K562 (cell line): ENCODE measurements at regions not wholly inside any gene's neighbourhood (a gene's known extent, or its start where the extent isn't known, plus 50 kb on each side); places are given as distances from the start of the nearest gene placed in this dataset.
A peak's percentile ranks its signal among the peaks of the same experiment; 100 is the strongest.

Experiments
- ATAC-seq: fragments of 200-7000 bp; cut with Tn5 transposase; 3 replicates; pipeline ENCODE4 v1.9.1; 2020; ENCODE audit warnings: moderate library complexity
- BruUV-seq: library from RNA; stranded (reverse); fragments of 400-500 nt; replicated peaks from 2 replicates; lab custom pipeline; 2021; lab: Mats Ljungman, UMichigan
- CTCF ChIA-PET: fragments of 300-600 bp; formaldehyde crosslinking; extraction: SDS; loops from one replicate; lab custom pipeline; 2021; ENCODE audit warnings: low intra/inter-chr PET ratio; lab: Yijun Ruan, JAX
- POLR2A ChIA-PET: fragments of 300-600, 350-650 bp; sonication (Branson Sonifier 250); formaldehyde crosslinking; extraction: SDS; loops from one replicate; lab custom pipeline; 2021; ENCODE audit warnings: antibody characterized with exemption, inconsistent platforms; lab: Yijun Ruan, JAX
- DNase-seq, 4 experiments: peaks; one replicate each; pipeline versions ENCODE4 v3.0.0 to v3.0.0-alpha.2; 2011 to 2018; ENCODE audit warnings: low spot score in 3 of 4, mixed read lengths in 3 of 4; ENCODE audit errors: extremely low read depth in 1 of 4
- FAIRE-seq: peaks from 2 replicates; lab custom pipeline; 2011; peaks lifted over from hg19 to GRCh38; lab: Jason Lieb, UNC
- H2AFZ ChIP-seq: 2 replicates; pipeline ENCODE4 v1.6.0; 2011; ENCODE audit warnings: low read depth, low read length, control low read depth, inconsistent platforms
- H3K27ac ChIP-seq: fragments of 200-600 bp; 3 replicates; pipeline ENCODE4 v1.8.0; 2011; ENCODE audit warnings: low read depth, mild to moderate bottlenecking, control low read depth, inconsistent platforms, low read length, moderate library complexity, mixed read lengths; ENCODE audit errors: extremely low read depth
- H3K27me3 ChIP-seq, 2 experiments: fragments of 300-600 bp in 1 of 2; 2 replicates in 1 of 2; 3 replicates in 1 of 2; pipeline versions ENCODE4 v1.6.0 to v1.8.0; 2011; ENCODE audit warnings: inconsistent platforms in 2 of 2, low read length in 2 of 2, mild to moderate bottlenecking in 1 of 2, mixed read lengths in 1 of 2, moderate library complexity in 1 of 2; ENCODE audit not compliant: control insufficient read depth in 2 of 2, insufficient read depth in 2 of 2
- H3K36me3 ChIP-seq: fragments of 300-600 bp; 3 replicates; pipeline ENCODE4 v1.8.0; 2011; ENCODE audit warnings: mild to moderate bottlenecking, low read length, inconsistent platforms; ENCODE audit not compliant: control insufficient read depth, insufficient read depth
- H3K4me1 ChIP-seq, 2 experiments: fragments of 200-600 bp in 1 of 2; replicated peaks in 1 of 2; 2 replicates in 1 of 2; 3 replicates in 1 of 2; pipeline versions ENCODE4 v1.5.1 to v1.8.0; 2011; ENCODE audit warnings: inconsistent platforms in 2 of 2, low read length in 2 of 2, mild to moderate bottlenecking in 1 of 2, mixed read lengths in 1 of 2, moderate library complexity in 1 of 2; ENCODE audit not compliant: control insufficient read depth in 2 of 2, insufficient read depth in 2 of 2
- H3K4me2 ChIP-seq: 2 replicates; pipeline ENCODE4 v1.6.1; 2011; ENCODE audit warnings: low read length, control low read depth, inconsistent platforms, mixed read lengths; ENCODE audit not compliant: insufficient read depth
- H3K4me3 ChIP-seq: fragments of 200-600 bp; sonication (generic), shearing (Covaris generic); 2 replicates; pipeline ENCODE4 v1.5.1; 2016; ENCODE audit warnings: control low read depth, inconsistent platforms
- H3K79me2 ChIP-seq: fragments of 200-600 bp; 3 replicates; pipeline ENCODE4 v1.8.0; 2011; ENCODE audit warnings: low read length, inconsistent platforms; ENCODE audit not compliant: control insufficient read depth, insufficient read depth
- H3K9ac ChIP-seq, 2 experiments: 2 replicates each; pipeline versions ENCODE4 v1.6.0 to v1.6.1; 2011; ENCODE audit warnings: low read depth in 2 of 2, low read length in 2 of 2, control low read depth in 1 of 2, inconsistent platforms in 1 of 2, mild to moderate bottlenecking in 1 of 2, mixed read lengths in 1 of 2; ENCODE audit not compliant: insufficient read depth in 1 of 2
- H3K9me1 ChIP-seq: one replicate; pipeline ENCODE4 v1.6.0; 2011; ENCODE audit warnings: inconsistent platforms, mild to moderate bottlenecking, low read length, moderate library complexity; ENCODE audit not compliant: control insufficient read depth, insufficient read depth
- H3K9me3 ChIP-seq: replicated peaks from 2 replicates; pipeline ENCODE4 v1.5.1; 2011; ENCODE audit warnings: low read depth, low read length, inconsistent platforms; ENCODE audit not compliant: control insufficient read depth, insufficient read depth
- H4K20me1 ChIP-seq: replicated peaks from 2 replicates; pipeline ENCODE4 v1.6.1; 2011; ENCODE audit warnings: low read length, inconsistent platforms, mixed read lengths; ENCODE audit not compliant: control insufficient read depth, insufficient read depth
- ESRRA ChIP-seq: fragments of 450-650 bp; IDR thresholded peaks from 2 replicates; pipeline ENCODE4 v1.6.1; 2014; ENCODE audit warnings: low read depth, mild to moderate bottlenecking, moderate library complexity, borderline replicate concordance
- FOXJ2 ChIP-seq: fragments of 200-800 bp; sonication (Bioruptor generic); IDR thresholded peaks from 2 replicates; pipeline ENCODE4 v1.6.1; 2016; ENCODE audit warnings: missing genetic modification characterization, missing compliant biosample characterization
- HDAC6 ChIP-seq: IDR thresholded peaks from 2 replicates; pipeline ENCODE4 v1.6.1; 2012; ENCODE audit warnings: low read depth, mild to moderate bottlenecking, control low read depth, inconsistent platforms, low read length, moderate library complexity
- NR2C2 ChIP-seq, 2 experiments: fragments of 200-800 bp in 1 of 2; sonication (Bioruptor generic) in 1 of 2; sonication (generic) in 1 of 2; formaldehyde crosslinking in 1 of 2; IDR thresholded peaks; 2 replicates each; pipeline versions ENCODE4 v1.6.1 to v1.8.0; 2016 to 2022; ENCODE audit warnings: mild to moderate bottlenecking in 1 of 2, missing compliant biosample characterization in 1 of 2, missing genetic modification characterization in 1 of 2, missing genetic modification reagents in 1 of 2
- PHB2 ChIP-seq: fragments of 450-650 bp; IDR thresholded peaks from 2 replicates; pipeline ENCODE4 v1.6.1; 2017; ENCODE audit warnings: low read depth
- POU5F1 ChIP-seq: fragments of 150-350 bp; IDR thresholded peaks from 2 replicates; pipeline ENCODE4 v1.6.1; 2014; ENCODE audit warnings: borderline replicate concordance, low read length, low read depth, mild to moderate bottlenecking; ENCODE audit not compliant: partially characterized antibody
- RCOR1 ChIP-seq, 2 experiments: IDR thresholded peaks; 2 replicates each; pipeline ENCODE4 v1.6.1; 2012; ENCODE audit warnings: low read depth in 2 of 2, low read length in 2 of 2, borderline replicate concordance in 1 of 2, improper control_type of control experiment in 1 of 2
- TCF3 ChIP-seq: sonication (generic); formaldehyde crosslinking; IDR thresholded peaks from 2 replicates; pipeline ENCODE4 v1.4.0; 2020; ENCODE audit warnings: mild to moderate bottlenecking, missing genetic modification reagents
- TEAD4 ChIP-seq, 2 experiments: sonication (generic) in 1 of 2; formaldehyde crosslinking in 1 of 2; IDR thresholded peaks; 2 replicates each; pipeline versions ENCODE4 v1.6.1 to v1.8.0; 2012 to 2022; ENCODE audit warnings: borderline replicate concordance in 1 of 2, inconsistent platforms in 1 of 2, low read length in 1 of 2, mild to moderate bottlenecking in 1 of 2, missing genetic modification reagents in 1 of 2
- WGBS: fragments of 100-300 bp; shearing (Covaris generic); methylation state at CpG from one replicate; pipeline ENCODE4 v1.1.6; 2016; ENCODE audit warnings: low coverage, mixed read lengths; ENCODE audit not compliant: insufficient coverage; ENCODE audit errors: missing lambda C conversion rate; 5-methylcytosine and 5-hydroxymethylcytosine counted together
- in situ Hi-C: fragments of 300-500 bp; cut with MboI; formaldehyde crosslinking; loops from 4 replicates; pipeline ENCODE4 v1.15.0; 2018; ENCODE audit warnings: inconsistent platforms, mixed read lengths
- intact Hi-C: fragments of 100-400 bp; cut with micrococcal nuclease; formaldehyde crosslinking; loops from 2 replicates; pipeline ENCODE4 v1.14.2; 2022
- TF ChIP-seq, protein P1 (sequence below): fragments of 200-400 bp; formaldehyde crosslinking; IDR thresholded peaks from 2 replicates; pipeline ENCODE4 v1.6.1; 2017; ENCODE audit warnings: mild to moderate bottlenecking, low read depth, low read length, moderate library complexity
- TF ChIP-seq, protein P2 (sequence below): fragments of 250-450 bp; sonication (Bioruptor Pico); IDR thresholded peaks from 2 replicates; pipeline ENCODE4 v1.9.0; 2021; ENCODE audit warnings: mild to moderate bottlenecking
- TF ChIP-seq, protein P3 (sequence below): fragments of 250-450 bp; sonication (Bioruptor Pico); IDR thresholded peaks from 2 replicates; pipeline ENCODE4 v1.8.0; 2021; ENCODE audit warnings: borderline replicate concordance, mild to moderate bottlenecking, moderate library complexity; ENCODE audit not compliant: poor library complexity, severe bottlenecking

DNA sequence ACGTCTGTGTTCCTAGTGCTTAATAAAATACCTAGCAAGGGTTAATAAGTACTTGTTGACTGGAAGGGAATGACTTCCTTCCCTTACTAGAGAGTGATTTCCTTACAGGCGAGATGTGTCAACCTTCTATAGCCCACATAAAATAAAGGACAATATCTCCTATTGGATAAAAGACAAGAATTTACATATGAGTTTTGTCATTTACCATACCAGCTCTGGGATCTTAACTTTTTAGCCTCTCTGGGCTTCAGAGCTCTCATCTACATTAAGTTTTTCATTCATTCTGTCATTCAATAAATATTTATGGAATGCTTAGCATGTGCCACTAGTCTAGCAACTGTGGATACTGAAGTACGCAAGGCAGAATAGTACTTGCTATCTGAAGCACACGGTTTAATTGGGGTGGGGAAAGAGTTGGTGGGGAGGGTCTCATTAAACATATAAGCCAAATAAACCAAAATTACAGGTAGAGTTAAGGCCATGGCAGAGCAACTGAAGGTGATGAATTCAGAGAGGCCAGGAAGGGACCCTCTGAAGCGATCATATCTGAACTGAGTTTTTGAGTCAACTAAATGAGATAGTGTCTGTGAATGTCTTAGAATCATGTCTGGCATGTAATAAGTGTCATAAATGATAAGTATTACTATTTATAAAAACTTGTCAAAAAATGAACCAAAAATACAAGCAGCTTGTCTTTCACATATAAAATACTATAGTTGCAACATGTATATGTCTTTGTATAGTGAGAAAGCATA is 91.6 kb upstream of the BMP2K start (continued):
- TF ChIP-seq, protein P1, sequence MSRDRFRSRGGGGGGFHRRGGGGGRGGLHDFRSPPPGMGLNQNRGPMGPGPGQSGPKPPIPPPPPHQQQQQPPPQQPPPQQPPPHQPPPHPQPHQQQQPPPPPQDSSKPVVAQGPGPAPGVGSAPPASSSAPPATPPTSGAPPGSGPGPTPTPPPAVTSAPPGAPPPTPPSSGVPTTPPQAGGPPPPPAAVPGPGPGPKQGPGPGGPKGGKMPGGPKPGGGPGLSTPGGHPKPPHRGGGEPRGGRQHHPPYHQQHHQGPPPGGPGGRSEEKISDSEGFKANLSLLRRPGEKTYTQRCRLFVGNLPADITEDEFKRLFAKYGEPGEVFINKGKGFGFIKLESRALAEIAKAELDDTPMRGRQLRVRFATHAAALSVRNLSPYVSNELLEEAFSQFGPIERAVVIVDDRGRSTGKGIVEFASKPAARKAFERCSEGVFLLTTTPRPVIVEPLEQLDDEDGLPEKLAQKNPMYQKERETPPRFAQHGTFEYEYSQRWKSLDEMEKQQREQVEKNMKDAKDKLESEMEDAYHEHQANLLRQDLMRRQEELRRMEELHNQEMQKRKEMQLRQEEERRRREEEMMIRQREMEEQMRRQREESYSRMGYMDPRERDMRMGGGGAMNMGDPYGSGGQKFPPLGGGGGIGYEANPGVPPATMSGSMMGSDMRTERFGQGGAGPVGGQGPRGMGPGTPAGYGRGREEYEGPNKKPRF, result no peak
- TF ChIP-seq, protein P2, sequence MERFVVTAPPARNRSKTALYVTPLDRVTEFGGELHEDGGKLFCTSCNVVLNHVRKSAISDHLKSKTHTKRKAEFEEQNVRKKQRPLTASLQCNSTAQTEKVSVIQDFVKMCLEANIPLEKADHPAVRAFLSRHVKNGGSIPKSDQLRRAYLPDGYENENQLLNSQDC (CRISPR knock-in tag), result no peak
- no peak for TF ChIP-seq HDAC6

DNA sequence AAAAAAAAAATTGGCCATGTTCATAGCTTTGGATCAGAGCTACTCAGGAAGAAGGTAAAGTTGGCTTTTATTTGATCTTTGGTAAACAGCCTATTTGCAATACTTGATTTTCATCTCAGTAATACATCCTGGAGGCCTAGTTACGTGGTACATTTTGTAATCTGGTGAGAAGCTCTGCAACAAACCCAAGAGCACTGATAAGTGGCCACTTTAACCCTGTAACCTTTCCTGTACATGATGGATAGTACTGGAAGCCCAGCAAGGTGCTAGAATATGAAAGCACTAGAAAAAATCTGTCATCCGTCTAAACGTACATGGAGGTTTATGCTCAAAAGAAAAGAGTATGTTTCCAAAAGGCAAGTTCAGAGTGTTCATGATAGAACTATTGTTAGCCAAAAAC is 88.3 kb upstream of the BMP2K start:
- CTCF ChIA-PET, result no interaction called here
- no peak overlapping the region for H3K4me3 ChIP-seq
- no peaks in the 10 kb centered on the region for H3K79me2 ChIP-seq
- no peak overlapping the region for H3K4me2 ChIP-seq
- H3K4me1 ChIP-seq, result peaks cover 28 to 38% of the 10 kb centered on the region in 2 experiments
- H4K20me1 ChIP-seq, result no peaks in the 10 kb centered on the region
- H3K27me3 ChIP-seq, result no peaks in the 10 kb centered on the region
- WGBS, result 4% methylated on average over 3 of the region's 3 CpGs
- intact Hi-C loops, result no loop called here
- POLR2A ChIA-PET, result interaction anchor here (1.6 kb wide), 1 partner anchor 19 kb away, joined by 4 read pairs; no protein-coding TSS in a partner anchor
- in situ Hi-C loops, result no loop called here
- no peaks in the 10 kb centered on the region for H3K36me3 ChIP-seq
- H3K9me3 ChIP-seq, result no peaks in the 10 kb centered on the region
- DNase-seq (peak in 2 of 4 experiments; percentile 29 to 62), ATAC-seq (no peak), FAIRE-seq (peak; percentile 6)
- H3K9ac ChIP-seq, result no peak overlapping the region
- no peak overlapping the region for H2AFZ ChIP-seq
- no TSS peak for BruUV-seq
- no peak overlapping the region for H3K27ac ChIP-seq
- H3K9me1 ChIP-seq, result no peaks in the 10 kb centered on the region
- TF ChIP-seq POU5F1, result no peak
- TF ChIP-seq ESRRA, result 0 out of 2 replicates have a peak, but pooled peaks have one; percentile 18
- TF ChIP-seq NR2C2 (CRISPR knock-in tag; IDR thresholded peaks at IDR 0.05), result no peak
- TF ChIP-seq NR2C2 (tag; IDR thresholded peaks at IDR 0.05), result peak; percentile 47; the same call in 1 of the 2 replicates
- peak; percentile 69 for TF ChIP-seq TEAD4 (IDR thresholded peaks at IDR 0.05; ENCODE audit: low read length)
- TF ChIP-seq TEAD4 (CRISPR knock-in tag; IDR thresholded peaks at IDR 0.05; ENCODE audit: borderline replicate concordance), result no peak
- peak; percentile 51; the same call in 1 of the 2 replicates for TF ChIP-seq TCF3 (CRISPR knock-in tag)
- no peak for TF ChIP-seq FOXJ2 (tag)
- TF ChIP-seq, protein P3, sequence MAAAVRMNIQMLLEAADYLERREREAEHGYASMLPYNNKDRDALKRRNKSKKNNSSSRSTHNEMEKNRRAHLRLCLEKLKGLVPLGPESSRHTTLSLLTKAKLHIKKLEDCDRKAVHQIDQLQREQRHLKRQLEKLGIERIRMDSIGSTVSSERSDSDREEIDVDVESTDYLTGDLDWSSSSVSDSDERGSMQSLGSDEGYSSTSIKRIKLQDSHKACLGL, result no peak
- TF ChIP-seq PHB2, result no peak
- peak in 1 of 2 experiments; percentile 94; a peak in 3 of 4 replicates for TF ChIP-seq RCOR1 (IDR thresholded peaks at IDR 0.05; ENCODE audit: borderline replicate concordance in 1 of 2, low read depth in 2 of 2, low read length in 2 of 2)
